Stimulated activated CD4-positive, alpha-beta T cell treated with anti-CD3 and anti-CD28 coated beads, Interleukin-2, amount 100 ng/mL, for 48 hours (primary cell): ENCODE measurements at regions not wholly inside any gene's neighbourhood (a gene's known extent, or its start where the extent isn't known, plus 50 kb on each side); places are given as distances from the start of the nearest gene placed in this dataset.
"Not testable (repeated sequence)": the region's sequence is repeated elsewhere in the genome, so short reads cannot be mapped to it uniquely, and the experiment has no call there.

Source experiments
- DNase-seq, 2 donors: peaks; one replicate each; pipeline ENCODE4 v3.0.0-alpha.2; 2020

DNA sequence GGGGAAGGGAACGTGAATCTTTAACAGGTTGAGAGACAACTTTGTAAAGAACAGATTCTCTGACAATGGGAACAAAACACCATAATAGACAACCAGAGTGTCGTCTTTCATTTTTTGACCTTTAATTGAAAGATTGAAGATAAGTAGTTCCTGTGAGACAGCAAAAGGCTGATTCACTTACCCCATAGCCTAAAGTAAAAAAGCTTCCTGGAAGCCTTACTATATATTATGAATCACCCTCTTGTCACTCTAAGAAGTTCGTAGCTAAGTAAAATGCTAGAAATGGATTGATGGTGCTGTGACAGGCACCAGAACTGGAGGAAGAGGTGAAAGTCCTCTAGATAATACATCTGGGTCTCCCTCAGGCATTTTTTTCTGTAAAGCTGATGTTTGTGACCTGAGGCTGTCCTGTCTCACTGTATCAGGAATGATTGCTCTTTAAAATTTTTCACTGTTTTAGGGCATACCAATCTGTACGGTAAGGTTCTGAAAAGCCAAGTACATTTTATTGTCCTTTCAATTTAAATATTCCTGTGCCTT, 824.6 kb upstream of the SEMA6D start:
- DNase-seq = no peak

DNA sequence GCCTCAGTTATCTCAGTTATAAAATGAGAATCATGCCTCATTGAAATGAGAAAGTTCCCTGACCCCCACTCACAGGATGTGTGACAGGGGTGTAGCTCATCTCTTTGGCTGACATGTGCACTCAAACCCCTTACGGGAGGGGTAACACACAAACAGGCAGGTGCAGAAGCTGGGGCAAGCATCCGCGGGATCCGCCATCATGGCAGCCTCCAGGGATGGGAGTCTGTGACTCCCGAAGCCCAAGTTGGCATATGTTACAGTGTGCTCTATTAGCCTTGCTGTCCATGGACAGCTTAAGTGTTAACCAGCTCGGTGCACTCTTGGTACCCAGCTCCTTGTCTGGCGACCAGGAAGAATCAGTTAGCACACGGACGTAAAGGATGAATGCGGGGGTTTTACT, 822.7 kb upstream of the SEMA6D start:
- no peak for DNase-seq

DNA sequence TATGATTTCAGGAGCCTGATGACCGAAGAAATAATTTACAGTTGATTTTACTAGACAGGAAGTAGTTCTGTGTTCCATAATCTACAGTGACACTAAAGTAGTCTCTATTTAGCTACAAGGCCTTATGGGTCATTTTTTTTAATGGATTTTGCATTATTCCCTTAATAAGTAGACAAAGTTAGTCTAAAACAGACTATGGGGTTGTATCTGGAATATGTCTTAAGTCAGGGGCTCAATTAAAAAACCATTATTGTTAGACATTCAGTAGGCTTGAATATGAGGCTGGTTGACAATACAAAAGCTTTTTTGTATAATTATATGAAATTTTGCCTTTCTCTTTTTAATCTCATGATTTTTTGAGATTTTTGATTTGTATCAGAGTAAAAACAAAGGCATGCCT, 820.0 kb upstream of the SEMA6D start:
- DNase-seq = no peak

DNA sequence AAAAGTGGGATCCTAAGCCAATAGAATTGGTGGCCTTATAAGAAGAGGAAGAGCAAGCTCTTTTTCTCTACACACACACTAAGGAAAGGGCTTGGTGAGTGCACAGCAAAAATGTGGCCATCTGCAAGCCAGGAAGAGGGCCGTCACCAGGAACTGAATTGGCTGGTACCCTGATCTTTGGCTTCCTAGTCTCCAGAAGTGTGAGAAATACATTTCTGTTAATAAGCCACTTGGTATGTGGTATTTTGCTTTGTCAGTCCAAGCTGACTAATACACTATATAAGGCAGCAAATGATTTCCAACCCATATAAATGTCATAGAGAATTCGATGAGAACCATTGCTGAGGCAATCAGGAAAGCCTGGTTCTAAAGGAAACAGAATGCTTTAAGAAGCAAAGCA, 816.3 kb upstream of the SEMA6D start:
- DNase-seq = no peak

DNA sequence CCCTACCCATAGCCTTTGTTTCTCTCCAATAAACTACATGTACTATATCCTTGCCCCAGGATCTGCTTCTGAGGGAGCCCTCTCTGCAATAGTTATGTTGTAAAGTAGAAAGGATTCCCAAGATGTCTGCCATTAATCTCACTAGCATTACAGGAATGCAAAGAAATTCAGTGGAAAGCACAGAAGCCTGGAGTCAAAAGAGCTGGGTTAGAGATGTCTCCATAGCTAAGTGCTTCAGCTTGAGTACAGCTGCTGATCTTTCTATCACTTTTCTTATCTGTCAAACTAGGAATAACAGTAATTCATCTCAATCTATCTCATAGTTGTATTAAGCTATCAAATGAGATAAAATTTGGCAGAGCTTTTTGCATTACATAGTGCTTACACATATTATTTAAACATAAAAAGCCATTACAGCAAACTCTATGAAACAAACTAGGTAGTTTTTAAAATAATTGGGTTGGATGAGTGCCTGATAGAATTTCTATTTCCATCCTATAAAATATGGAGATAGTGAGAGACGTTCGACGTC, 799.5 kb upstream of the SEMA6D start:
- DNase-seq = no peak

DNA sequence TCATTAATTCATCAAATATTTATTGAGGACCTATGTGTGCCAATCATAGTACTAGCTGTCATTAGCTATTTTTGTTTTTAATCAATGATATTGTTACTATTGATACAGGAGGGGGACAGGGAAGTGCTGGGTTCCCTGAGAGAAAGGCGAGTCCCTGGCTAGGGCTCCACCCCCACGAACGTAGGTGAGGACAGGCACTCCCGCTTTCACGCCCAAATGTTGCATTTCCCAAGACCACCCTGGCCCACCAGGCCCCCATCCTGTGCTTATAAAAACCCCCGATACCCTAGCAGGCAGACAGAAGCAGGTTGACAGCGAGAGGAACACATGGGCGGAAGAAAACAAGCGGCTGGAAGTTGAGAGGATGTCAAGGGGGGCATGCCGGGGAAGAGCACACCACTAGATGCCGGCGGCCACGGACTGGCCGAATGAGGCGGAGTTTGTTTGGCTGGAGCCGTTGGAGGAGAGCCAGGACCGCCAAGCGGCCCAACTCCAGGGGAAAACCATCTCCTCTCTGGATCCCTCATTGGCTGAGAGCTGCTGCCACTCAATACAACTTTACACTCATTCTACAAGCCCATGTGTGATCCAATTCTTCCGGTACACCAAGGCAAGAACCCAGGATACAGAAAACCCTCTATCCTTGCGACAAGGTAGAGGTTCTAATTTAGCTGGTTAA, 798.7 kb upstream of the SEMA6D start:
- no peak for DNase-seq

DNA sequence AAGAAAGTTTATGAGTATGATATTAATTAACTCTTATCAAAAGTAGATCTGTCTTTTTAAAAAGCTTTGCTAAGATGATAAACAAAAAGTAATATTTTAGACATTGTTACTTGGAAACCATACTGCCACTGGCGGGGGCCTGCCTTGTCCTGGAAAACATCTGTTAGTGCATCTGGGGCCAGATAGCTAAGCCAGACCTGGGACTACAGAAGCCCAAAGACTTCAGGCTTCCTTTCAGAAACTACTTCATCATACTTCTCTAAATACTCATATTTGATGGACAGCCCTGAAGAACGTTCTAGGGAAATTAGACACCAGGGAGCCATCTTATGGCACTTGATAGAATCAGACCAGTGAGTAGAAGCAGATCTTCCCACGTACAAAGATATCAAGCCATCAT, 795.4 kb upstream of the SEMA6D start:
- no peak for DNase-seq

DNA sequence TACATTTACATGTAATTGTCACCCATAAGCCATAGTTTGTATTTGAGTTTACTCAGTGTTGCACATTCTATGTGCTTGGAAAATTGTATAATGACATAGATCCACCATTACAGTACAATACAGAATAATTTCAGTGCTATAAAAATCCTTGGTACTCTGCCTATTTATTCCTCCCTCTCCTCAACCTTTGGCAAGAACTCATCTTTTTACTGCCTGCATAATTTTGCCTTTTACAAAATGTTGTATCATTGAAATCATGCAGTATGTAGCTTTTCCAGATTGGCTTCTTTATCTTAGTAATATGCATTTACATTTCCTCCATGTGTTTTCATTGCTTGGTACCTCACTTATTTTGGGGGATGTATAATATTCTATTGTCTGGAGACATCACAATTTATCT, 786.9 kb upstream of the SEMA6D start:
- DNase-seq = no peak

DNA sequence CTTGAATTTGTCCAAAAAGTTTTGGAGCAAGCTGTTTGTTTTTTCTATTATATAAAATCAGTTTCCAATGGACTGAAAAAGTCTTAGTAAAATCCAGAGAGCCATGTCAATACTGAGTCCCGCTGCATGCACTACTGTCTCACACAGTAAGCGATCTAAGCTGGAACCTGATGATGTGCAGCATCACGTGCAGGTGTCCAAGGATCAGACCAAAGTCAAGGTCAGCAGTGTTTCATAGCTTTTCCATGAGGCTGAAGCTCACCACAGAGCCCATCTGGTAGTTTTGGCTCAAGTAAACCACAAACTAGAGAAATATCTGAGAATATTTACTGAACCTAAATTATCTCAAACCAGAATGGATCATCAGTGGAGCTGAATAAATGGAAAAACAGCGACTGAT, 784.0 kb upstream of the SEMA6D start:
- DNase-seq = no peak

DNA sequence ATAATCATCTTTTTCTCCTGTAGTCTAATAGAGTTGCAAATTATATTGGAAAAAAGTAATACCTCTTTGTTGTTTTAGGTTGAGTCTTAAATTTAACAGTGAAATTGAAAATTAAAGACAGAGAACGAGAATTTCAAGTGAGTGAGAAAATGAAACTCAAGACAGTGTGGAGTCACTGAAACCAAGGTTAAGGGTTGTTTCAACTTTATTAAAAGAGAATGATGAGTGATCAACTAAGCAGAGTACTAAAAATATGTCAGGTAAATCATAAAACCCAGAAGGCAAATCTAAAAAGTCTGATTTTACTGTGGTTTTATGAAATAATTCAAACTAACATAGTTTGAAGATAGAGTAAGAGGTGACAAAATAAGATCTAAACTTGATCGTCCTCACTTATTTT, 782.5 kb upstream of the SEMA6D start:
- DNase-seq = no peak

DNA sequence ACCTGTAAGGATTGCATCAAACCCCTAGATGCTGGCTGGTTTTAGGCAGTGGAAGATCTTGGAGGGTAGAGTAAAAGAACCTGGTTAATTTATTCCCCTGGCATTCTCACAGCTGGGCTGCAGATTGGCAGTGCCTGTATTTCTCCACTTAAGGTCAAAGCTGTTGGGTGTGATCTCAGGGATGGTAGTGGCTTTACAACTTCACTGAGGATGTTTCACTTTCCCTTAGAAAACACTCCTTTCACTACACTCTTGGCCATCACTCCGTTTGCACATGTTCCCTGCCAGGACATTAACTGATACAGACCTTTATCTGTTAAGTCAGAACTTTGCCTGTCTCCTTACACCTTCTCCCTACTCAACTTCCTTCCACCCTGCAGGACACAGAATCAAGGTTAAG, 779.1 kb upstream of the SEMA6D start:
- no peak for DNase-seq

DNA sequence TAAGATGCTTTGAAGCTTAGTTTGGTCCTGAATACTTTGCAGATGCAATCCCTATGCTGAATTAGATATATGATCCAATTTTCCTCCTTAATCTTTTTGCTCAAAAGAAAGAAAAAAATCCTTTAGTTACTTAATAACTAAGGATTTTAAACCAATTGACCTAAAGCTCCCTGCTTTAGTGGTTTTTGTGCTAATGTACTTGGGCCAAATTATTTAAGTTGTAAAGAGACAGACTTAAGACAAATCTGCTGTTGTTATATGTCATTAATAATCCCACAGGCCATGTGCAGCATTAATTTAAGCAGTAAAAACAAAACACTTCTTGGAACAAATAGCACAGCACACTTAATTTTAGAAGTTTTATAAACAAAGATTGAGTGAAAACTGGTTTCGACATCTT, 776.1 kb upstream of the SEMA6D start:
- DNase-seq = no peak

DNA sequence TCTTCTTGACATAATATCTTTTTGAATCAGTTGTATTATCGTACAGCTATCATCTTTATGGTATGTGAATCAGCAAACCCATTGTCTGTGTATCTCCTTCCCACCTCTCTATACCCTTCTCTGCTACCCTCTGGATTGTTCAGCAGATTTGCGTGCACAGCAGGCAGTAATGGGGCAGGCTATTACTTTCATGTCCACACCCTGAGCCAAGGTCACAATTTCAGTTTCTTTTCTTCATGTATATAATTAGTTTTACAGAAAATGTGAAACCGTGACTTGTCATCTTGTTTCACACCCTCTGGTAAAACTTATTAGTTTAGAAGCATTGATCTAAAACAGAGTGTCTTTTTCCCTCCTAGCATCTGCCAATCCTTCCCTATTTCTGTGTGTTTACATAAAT, 770.4 kb upstream of the SEMA6D start:
- DNase-seq = no peak

DNA sequence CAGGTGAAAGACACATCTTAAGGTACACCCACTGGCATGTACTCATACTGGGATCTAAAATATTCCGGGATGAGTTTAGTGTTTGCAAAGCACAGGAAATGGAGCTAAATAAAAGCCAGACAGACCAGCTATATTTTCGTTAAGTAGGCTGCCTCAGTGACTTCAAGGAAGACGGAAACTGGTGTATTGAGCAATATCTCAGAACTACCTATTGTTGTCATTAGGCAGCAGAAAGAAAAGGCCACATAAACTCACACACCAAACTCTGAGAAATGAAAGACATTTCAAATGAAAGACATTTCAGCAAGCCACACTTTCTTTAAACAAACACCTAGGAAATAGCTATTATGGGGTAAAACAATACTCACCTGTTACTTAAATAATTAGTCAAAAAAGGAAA, 761.7 kb upstream of the SEMA6D start:
- DNase-seq = no peak

DNA sequence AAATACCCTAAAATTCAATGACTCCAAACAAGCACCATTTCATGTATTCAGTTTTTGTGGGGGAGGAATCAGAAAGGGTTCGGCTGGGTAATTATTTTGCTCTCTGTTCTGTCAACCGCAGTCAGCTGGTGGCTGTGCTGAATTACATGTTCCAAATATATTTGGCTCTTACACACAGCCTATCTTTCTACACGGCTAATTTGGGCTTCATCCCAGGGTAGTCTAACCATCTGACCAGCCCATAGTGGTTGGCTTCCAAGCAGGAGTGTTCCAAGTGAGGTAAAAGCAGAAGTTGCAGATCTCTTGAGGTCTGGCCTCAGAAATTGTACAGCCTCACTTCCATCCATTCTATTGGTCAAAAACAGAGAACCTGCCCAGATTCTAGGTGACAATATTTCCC, 760.8 kb upstream of the SEMA6D start:
- no peak for DNase-seq

DNA sequence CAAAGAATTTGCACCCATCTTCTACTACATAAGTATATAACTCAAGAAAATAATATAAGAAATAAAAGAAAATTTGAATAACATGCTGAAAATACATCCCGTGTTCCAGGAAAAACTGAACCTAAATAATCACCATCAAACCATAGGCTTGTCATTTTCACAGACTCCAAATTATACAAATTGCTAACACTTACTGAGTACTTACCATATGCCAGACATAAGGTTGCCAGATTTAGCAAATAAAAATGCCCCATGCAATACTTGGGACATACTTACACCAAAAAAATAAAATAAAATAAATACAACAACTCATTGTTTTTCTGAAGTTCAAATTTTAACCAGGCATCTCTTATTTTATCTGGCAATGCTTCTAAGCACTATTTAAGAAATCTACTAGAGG, 760.4 kb upstream of the SEMA6D start:
- DNase-seq = no peak

DNA sequence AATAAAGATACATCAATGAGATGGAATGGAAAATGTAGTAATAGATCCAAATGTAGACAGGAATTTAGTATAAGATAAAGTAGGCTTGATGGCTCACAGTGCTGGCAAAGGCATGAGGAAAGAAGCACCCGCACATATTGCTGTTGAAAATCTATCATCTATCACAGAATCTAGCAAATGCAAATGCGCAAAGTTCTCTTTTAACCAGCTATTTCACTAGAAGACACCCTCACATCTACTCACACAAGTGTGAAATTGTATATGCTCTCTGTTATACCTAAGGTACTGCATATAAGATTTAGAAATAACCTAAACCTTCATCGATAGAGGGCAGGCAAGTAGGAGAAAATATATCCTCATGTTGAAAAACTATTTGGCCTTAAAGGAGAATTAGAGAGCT, 756.7 kb upstream of the SEMA6D start:
- no peak for DNase-seq

DNA sequence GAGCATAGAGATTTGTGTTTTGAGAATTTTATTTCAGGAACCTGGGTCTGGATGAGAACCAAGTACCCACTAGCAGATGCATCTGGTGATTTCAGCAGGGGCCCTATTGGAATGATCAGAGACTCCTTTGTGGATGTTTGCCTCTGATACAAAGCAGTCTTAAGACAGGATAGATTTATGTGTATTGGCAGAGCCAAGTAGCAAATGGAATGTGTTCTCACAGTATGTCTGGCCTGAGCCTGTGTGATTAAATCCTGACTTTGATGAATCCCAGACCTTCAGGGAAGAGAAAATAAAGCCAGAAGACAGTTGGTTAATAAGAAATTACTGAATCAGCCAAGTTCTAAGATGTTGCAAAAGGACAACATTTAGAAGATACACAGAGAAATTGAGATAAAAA, 755.5 kb upstream of the SEMA6D start:
- DNase-seq = no peak

DNA sequence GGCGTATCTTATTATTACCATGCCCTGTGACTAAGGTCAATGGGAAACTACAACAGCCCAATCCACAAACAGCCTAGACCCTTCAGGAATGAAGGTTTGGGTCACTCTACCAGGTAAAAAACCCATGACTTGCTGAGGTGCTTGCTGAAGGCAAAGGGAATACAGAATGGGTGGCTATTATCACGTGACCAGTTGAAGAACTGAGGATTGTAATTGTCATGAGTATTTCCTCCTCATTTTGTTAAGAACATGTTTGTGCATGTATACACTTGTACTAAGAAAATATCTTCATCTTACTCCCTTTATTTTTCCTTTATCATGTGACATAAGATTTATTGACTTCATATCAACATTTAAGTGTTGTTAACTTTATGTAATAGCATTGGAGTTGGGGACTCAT, 729.2 kb upstream of the SEMA6D start:
- DNase-seq = not testable (repeated sequence)

DNA sequence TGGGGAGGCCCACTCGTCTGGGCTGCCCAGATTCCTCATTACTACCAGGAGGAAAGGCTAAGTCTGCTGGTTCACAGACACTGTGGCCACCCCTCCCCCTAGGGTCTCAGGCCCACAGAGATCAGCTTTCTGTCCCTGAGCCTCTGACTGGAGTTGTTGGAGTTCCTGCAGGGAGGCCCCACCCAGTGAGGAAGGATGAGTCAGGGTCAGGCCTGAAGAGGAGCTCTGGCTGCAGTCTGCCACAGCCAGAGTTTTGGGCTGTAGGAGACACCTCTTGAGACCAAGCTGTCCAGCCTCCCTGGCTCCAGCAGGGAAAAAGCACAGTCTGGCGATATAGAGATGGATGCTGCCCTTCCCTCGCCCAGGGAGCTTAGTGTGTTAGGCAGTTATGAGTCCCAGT, 720.9 kb upstream of the SEMA6D start:
- no peak for DNase-seq

DNA sequence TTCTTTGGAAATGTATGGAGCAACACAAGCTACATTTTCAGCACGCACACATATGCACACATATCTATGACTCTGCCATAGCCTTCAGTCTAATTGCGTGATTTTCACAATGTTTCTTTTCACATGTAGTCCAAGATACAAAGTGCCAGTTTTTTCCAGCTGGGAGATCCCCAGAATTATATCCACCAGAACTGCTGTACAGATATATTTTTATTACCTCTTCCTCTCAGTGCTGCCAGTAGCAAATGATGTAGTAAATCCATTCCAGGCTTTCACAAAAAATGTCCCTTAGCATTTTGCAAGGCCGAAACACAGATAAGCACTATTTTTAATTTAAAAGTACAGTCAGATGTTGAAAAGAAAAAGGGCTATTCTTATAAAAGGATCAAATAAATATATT, 719.8 kb upstream of the SEMA6D start:
- DNase-seq = no peak

DNA sequence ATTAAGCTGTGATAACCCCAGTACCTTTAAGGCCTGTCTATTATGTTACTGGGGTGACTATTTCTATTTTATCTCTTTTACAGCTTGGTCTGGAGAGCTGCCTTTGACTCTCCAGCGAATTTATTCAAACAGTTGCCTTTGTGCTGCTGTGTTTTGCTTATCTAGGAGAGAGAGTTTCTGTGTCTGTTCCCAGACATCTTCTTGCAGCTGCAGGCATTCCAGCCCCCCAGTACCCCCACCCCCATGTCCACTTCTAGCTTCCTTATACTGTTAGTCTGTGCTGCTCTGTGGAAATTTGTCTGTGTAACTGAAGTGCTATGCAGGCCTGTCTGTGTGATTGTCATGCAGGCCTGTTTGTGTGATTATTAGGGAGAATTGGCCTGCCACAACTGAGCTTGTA, 713.7 kb upstream of the SEMA6D start:
- DNase-seq = no peak

DNA sequence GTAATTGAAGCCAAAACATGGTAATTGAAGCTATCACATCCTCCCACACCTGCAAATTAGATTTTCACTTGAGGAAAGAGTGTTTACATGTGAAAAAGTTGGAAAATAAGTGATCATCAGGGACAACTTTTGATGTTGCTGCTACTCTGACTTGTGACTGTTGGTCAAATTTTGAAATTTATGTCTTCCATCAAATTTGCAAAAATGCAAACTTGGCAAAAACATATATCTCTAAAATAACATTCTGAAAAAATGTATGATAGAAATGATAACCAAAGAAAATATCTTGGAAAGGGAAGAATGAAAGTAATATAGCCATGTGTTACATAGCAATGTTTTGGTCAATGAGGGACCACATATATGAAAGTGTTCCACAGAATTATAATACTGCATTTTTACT, 703.9 kb upstream of the SEMA6D start:
- DNase-seq = no peak

DNA sequence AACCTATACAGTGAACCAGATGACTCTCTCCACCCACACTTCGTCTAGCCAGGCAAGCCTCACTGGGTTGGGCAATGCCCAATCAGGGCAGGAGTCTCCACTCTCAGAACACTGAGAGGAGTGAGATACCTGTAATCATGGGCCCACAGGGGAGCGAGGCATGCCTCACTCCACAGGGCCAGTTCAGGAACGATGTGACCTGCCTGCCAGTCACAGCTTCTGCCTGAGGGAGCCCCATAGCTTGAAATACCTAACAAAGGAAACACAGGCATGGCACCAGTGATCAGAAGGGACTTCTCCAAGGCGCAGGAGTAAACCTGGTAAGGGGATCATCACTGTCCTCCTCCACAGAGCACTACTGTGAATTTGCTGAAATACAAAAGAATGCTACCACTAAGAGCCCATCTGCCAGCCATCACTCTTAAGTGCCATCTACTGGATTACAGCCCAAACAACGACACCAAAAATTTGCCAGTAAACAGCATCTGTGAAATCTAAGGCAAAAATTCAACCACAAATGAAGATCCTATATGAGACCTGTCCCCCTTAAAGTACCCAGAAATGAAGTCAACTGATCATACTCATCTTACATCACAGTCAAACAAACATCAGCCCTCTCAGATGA, 689.9 kb upstream of the SEMA6D start:
- DNase-seq = no peak
